GM19467 (cell line): ENCODE measurements at regions not wholly inside any gene's neighbourhood (a gene's known extent, or its start where the extent isn't known, plus 50 kb on each side); places are given as distances from the start of the nearest gene placed in this dataset.

ENCODE experiments used
- ATAC-seq: cut with Tn5 transposase; IDR thresholded peaks from one replicate; pipeline ENCODE4 v1.9.1; 2021; ENCODE audit warnings: mild to moderate bottlenecking, moderate library complexity; ENCODE audit not compliant: unreplicated experiment

DNA sequence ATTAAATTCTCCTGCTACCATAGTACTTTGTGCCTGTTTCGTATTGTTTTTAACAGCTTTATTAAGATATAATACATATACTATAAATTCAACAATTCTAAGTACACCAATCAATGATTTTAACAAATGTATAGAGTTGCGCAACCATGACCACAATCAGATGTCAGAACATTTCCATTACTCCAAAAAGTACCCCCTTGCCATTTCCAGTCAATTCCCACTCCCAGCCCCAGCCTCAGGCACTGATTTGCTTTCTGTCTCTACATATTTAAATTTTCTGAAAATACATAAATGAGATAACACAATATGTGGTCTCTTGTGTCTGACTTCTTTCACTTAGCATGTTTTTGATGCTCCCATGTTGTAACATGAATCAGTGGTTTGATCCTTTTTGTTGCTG is 193.9 kb downstream of the FIGN start:
- ATAC-seq = no peak

GRCh38 chr2:163541495-163541894 is 194.3 kb downstream of the FIGN start:
- no peak for ATAC-seq

GRCh38 chr2:163528640-163529217 is 207.1 kb downstream of the FIGN start:
- ATAC-seq = no peak

- ATAC-seq = no peak
Measured at GRCh38 chr2:163527381-163527780, 208.4 kb downstream of the FIGN start.

- no peak for ATAC-seq
Measured at GRCh38 chr2:163518762-163519161, 217.0 kb downstream of the FIGN start.

- no peak for ATAC-seq
Measured at GRCh38 chr2:163515836-163516235, 220.0 kb downstream of the FIGN start.

GRCh38 chr2:163505281-163505680 is 230.5 kb downstream of the FIGN start:
- no peak for ATAC-seq

GRCh38 chr2:163493359-163494298 is 242.2 kb downstream of the FIGN start:
- ATAC-seq = no peak

DNA sequence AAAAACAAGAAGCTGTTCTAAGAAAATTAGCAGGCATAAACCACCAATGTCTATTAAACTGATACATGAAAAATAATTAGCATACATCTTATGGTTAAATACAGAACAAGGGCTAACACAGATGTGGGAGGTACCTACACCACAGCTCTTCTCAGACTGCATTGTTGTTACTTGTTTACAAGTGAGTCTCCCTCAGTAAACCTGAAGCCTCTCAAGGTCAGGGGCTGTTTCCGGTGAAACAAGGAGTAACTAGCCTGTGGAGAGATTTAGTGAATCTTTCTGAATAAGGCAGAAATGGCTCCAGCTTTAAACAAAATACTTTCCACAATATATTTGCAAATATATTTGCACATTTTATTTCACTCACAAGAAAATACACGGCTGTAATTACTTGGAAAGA is 244.0 kb downstream of the FIGN start:
- no peak for ATAC-seq

- no peak for ATAC-seq
Measured at GRCh38 chr2:163490281-163490680, 245.5 kb downstream of the FIGN start.

DNA sequence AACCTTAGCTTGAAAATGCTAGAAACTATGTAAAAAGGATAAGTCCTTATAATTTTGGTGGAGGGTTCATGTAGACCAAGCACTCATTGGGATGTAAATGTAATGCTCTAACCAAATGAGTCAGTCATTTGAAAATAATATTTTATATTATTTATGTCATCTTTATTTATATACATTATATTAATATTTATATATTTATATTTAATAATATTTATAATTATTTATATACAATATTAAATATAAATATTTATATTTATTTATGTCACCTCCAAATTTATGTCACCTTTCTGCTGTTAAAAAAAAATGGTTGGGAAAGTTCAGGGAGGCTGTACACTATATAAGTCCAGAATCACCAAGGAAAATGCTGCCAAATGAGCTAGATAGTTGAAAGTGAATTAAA is 254.3 kb downstream of the FIGN start:
- ATAC-seq = no peak

DNA sequence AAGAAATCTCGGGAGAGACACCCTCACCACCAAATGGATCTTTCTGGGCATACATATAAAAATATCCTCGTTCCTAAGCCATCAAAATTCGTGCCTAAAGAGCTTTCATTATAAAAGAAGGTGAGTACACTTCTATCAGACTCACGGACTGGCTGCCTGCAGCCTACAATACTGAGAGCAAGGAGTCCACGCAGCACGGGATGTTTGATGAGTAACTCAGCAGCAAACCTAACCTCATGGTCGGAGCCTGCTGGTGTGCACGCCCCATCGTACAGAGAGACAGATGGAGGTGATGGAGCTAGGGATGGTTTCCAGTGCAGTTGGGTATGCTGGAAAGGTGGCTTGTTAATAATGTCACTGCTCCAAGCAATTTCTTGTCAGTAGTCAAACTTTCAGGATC is 256.2 kb downstream of the FIGN start:
- ATAC-seq = no peak

DNA sequence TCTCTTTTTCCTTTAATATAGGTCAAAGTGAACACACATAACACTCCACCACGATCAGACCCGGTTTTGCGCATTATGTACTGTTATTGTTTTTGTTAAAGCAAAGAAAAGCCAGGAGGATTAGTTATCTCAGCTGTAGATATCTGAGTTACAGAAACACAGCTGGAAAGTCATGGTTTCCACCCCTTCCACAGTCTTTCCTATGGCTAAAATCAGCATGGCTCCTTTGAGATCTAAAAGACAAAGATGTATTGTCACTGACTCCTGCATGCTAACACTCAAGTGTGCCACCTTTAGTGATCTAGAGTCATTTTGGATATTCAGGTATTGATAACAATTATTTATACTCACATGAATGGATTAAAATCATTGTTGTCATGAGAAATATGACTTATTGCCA is 260.0 kb downstream of the FIGN start:
- ATAC-seq = no peak

DNA sequence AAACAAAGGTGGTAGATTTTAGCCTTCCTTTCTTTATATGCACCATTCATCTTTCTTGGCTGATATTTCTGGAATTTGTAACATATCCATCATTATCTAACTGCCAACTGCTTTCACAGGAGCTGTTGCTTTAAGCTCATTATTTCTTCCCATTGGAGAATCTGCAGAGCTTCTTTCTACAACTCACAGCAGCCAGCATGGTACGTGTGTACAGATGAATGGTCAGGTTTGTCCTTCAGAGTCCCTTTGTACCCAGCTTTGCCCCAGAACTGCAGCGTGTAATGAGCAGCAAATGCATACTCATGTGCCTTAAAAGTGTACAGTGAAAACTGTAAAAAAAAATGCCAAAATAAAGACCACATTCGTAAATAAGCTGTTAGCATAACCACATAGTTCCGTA is 260.9 kb downstream of the FIGN start:
- ATAC-seq = no peak

DNA sequence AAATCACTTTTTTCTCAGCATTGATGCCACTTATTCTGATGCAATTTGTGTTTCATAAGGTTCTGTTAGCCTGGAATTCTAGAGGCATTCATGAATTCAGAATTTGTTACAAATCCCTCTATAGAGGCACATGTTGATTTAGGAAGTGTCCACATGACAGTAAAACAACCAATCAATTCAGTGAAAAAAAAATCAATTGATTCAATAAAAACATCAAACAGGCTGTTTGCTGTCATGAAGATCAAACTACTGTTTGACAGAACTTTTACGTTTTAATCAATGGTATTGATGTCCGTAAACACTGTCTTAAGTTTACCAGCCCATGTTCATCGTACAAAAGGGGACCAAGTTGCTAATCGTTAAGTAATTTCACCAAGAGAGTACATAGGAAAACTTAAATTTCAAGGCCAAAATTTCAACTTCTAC is 261.5 kb downstream of the FIGN start:
- no peak for ATAC-seq

- no peak for ATAC-seq
Measured at GRCh38 chr2:163471947-163472346, 263.9 kb downstream of the FIGN start.

DNA sequence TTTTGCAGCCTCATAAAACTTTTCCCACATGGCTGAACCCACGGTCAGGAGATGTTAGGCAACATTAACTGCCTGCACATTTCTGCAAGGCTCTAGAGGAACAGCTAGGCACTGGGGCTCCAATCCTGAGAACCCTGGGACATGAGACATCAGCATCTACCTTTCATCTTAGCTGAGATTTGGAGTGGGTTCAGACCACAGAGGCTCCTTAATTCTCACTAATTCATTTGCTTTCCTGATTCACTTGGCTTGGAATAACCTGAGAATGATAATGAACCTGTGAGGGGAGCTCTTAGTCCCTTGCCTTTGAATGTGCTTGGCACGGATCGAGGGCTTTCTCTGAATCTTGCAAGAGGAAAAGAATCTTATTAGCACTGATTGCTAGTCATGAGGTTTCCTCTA is 266.2 kb downstream of the FIGN start:
- no peak for ATAC-seq

GRCh38 chr2:163467251-163467630 is 268.6 kb downstream of the FIGN start:
- no peak for ATAC-seq

- ATAC-seq = no peak
Measured at GRCh38 chr2:163466331-163467250, 269.2 kb downstream of the FIGN start.

DNA sequence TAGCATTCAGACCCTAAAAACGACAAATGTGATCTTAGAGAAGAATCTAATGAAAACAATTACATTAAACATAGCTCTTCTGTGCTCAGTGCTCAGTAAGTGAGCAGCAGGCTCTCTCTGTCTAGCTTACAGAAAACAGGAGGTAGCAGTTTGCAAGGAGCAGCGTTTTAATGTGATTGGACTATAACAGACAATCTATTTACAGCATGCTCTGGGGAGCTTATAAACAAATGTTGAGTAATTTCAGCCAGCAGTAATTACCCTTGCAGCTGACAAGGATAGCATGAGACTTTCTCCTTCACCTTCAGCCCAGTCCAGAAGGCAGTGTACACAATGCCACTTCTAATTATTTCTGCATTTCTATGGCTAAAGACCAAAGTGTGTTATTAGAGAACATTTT is 270.4 kb downstream of the FIGN start:
- ATAC-seq = no peak

DNA sequence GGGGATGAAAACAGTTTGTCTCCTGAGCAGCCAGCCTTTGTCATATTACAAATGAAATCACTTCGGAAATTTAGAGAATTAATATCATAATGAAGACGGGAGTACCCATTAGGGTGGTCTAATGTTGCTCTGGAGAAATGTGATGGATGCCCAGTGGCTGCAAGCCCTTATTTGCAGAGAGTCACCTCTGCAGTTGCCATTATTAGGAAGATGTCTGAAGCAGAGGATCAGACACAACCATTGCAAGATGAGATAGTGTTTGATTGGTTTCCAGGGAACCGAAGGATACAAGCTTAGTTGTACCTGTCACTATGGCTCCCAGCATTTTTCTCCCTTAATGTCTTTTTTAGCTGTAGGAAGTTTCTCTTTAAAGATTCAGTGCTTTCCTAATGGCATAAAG is 272.4 kb downstream of the FIGN start:
- ATAC-seq = no peak
